Calu3 (cell line): ENCODE measurements at regions not wholly inside any gene's neighbourhood (a gene's known extent, or its start where the extent isn't known, plus 50 kb on each side); places are given as distances from the start of the nearest gene placed in this dataset.

Source experiments
- BruUV-seq: library from RNA; stranded (reverse); fragments of 400-500 nt; replicated peaks from 2 replicates; lab custom pipeline; 2021; lab: Mats Ljungman, UMichigan
- CTCF ChIA-PET: fragments of 300-600 bp; sonication (Branson Sonifier 250); formaldehyde crosslinking; loops from one replicate; lab custom pipeline; 2022; ENCODE audit warnings: antibody characterized with exemption; lab: Charles Lee
- DNase-seq: peaks from one replicate; pipeline ENCODE4 v3.0.0; 2022
- H3K27ac Mint-ChIP-seq: one replicate; pipeline ENCODE4 v1.8.0; 2022; ENCODE audit warnings: mixed read lengths; ENCODE audit not compliant: unreplicated experiment
- H3K27me3 Mint-ChIP-seq: one replicate; pipeline ENCODE4 v1.8.0; 2022; ENCODE audit warnings: mixed read lengths; ENCODE audit not compliant: unreplicated experiment
- H3K36me3 Mint-ChIP-seq: one replicate; pipeline ENCODE4 v1.8.0; 2022; ENCODE audit warnings: mild to moderate bottlenecking, moderate library complexity, mixed read lengths; ENCODE audit not compliant: insufficient read depth, unreplicated experiment
- H3K4me1 Mint-ChIP-seq: one replicate; pipeline ENCODE4 v1.8.0; 2022; ENCODE audit warnings: mild to moderate bottlenecking, low read depth, mixed read lengths; ENCODE audit not compliant: unreplicated experiment
- H3K4me3 Mint-ChIP-seq: one replicate; pipeline ENCODE4 v1.8.0; 2022; ENCODE audit warnings: mild to moderate bottlenecking, low read depth, moderate library complexity, mixed read lengths; ENCODE audit not compliant: unreplicated experiment
- H3K9me3 Mint-ChIP-seq: one replicate; pipeline ENCODE4 v1.8.0; 2022; ENCODE audit warnings: low read depth, mixed read lengths; ENCODE audit not compliant: unreplicated experiment
- CTCF ChIP-seq: fragments of 200-600 bp; IDR thresholded peaks from one replicate; pipeline ENCODE4 v1.8.0; 2022; ENCODE audit warnings: antibody characterized with exemption; ENCODE audit not compliant: unreplicated experiment
- intact Hi-C: fragments of 100-400 bp; cut with micrococcal nuclease; formaldehyde crosslinking; loops from one replicate; pipeline ENCODE4 v1.10.0; 2022; ENCODE audit not compliant: unreplicated experiment

DNA sequence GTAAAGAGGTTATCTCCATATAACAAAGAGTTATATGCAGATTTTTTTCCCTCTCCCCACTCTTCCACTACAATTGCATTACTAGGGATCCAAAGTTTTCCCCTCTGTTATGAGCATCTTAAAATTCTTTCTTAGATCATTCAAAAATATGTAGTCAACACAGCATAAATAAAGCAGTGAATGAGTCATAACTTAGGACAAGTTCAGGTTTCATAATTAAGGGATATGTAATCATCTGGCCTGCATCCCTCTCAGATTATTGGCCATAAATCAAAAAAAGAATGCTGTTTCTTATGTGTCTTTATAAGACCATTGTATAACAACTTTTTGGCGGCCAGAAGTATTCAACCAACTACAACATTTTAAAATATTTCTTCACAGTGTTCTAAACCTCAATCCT is 1526.1 kb downstream of the KCNT2 start:
- DNase-seq: no peak
- H3K9me3 Mint-ChIP-seq: no peaks in the 10 kb centered on the region
- no peak for TF ChIP-seq CTCF
- H3K36me3 Mint-ChIP-seq: no peaks in the 10 kb centered on the region
- no peaks in the 10 kb centered on the region for H3K27me3 Mint-ChIP-seq
- peaks cover 17% of the 10 kb centered on the region for H3K4me1 Mint-ChIP-seq
- no TSS peak for BruUV-seq
- CTCF ChIA-PET: no interaction called here
- H3K4me3 Mint-ChIP-seq: no peak overlapping the region
- intact Hi-C loops: no loop called here
- no peak overlapping the region for H3K27ac Mint-ChIP-seq

DNA sequence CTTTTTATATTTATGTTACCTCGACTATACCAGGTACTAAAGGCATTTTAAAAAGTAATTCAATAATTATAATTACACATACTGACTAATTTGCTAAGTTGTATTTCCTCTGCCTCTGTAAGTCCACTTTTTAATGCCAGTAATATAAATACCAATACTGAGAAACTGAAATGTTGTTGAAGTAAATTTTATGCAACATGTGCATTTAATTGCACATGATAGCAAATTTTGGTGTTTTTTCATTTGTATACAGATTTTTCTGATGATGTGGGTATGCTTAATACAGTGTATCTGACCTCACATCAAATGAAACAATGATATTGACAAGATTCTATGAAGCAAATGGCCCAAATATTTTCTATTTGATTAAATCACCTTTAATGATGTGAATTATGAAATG is 1531.6 kb downstream of the KCNT2 start:
- H3K4me1 Mint-ChIP-seq: peaks cover 5% of the 10 kb centered on the region
- no peak overlapping the region for H3K27ac Mint-ChIP-seq
- no TSS peak for BruUV-seq
- CTCF ChIA-PET: no interaction called here
- H3K4me3 Mint-ChIP-seq: no peak overlapping the region
- H3K27me3 Mint-ChIP-seq: no peaks in the 10 kb centered on the region
- DNase-seq: no peak
- no peak for TF ChIP-seq CTCF
- H3K36me3 Mint-ChIP-seq: no peaks in the 10 kb centered on the region
- intact Hi-C loops: loop anchor here (5.0 kb wide), 1 partner anchor 206 kb away; no protein-coding TSS in a partner anchor
- no peaks in the 10 kb centered on the region for H3K9me3 Mint-ChIP-seq

DNA sequence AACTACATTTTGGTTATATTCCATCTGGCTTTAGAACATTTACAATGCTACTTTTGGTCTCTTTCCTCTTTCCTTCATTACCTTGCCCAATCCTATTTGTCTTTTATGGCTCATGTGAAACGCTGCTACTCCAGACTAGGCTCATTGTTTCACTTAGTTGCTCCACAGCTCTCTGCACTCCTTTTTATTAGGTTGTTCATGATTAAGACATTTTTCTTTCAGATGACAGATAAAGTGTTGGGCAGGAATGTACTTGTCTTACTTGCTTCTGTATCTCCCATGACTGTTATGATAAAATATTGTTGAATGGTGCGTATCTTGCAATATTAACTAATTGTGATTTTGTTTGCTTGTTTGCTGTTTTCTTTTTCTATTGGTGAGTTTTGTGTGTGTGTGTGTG is 1532.3 kb downstream of the KCNT2 start:
- Mint-ChIP-seq H3K27ac (no peak overlapping the region), H3K36me3 (no peaks in the 10 kb centered on the region), H3K4me3 (no peak overlapping the region), H3K27me3 (no peaks in the 10 kb centered on the region), H3K9me3 (no peaks in the 10 kb centered on the region), H3K4me1 (peaks cover 8% of the 10 kb centered on the region)
- no peak for TF ChIP-seq CTCF
- intact Hi-C loops: loop anchor here (5.0 kb wide), 1 partner anchor 206 kb away; no protein-coding TSS in a partner anchor
- no peak for DNase-seq
- CTCF ChIA-PET: no interaction called here
- BruUV-seq: no TSS peak

- Mint-ChIP-seq H3K36me3 (no peaks in the 10 kb centered on the region), H3K4me3 (no peak overlapping the region), H3K4me1 (peaks cover 8% of the 10 kb centered on the region), H3K27me3 (no peaks in the 10 kb centered on the region), H3K27ac (no peak overlapping the region), H3K9me3 (no peaks in the 10 kb centered on the region)
- DNase-seq: no peak
- intact Hi-C loops: no loop called here
- no TSS peak for BruUV-seq
- TF ChIP-seq CTCF: no peak
- CTCF ChIA-PET: no interaction called here
Observed at GRCh38 chr1:195071461-195071860, 1536.8 kb downstream of the KCNT2 start.
